ENCODE measurements at regions not wholly inside any gene's neighbourhood (a gene's known extent, or its start where the extent isn't known, plus 50 kb on each side); places are given as distances from the start of the nearest gene placed in this dataset.

- Histone ChIP-seq H2AFZ (ENCODE audit: low read length) (no peak overlapping the region), H2AK5ac (ENCODE audit: low read depth, low read length) (no peak overlapping the region), H4K20me1 (replicated peaks in 1 of 2; ENCODE audit: control insufficient read depth in 1 of 2, insufficient read depth in 2 of 2, low read length in 2 of 2) (no peaks in the 10 kb centered on the region), H3K9ac (replicated peaks in 1 of 4; ENCODE audit: extremely low read depth in 1 of 4, low read depth in 3 of 4, low read length in 3 of 4) (no peak overlapping the region), H2BK120ac (replicated peaks; ENCODE audit: low read depth, low read length) (no peak overlapping the region), H3K36me3 (ENCODE audit: control insufficient read depth in 2 of 4, insufficient read depth in 4 of 4, low read length in 3 of 4) (no peaks in the 10 kb centered on the region), H4K5ac (ENCODE audit: insufficient read length, low read depth, low read length) (no peak overlapping the region), H3K27ac (ENCODE audit: low read depth, low read length) (no peak overlapping the region), H3K9me3 (ENCODE audit: insufficient read depth in 2 of 2, low read depth in 1 of 2, low read length in 1 of 2) (0 out of 4 replicates have a peak, but pooled peaks cover 0 to 4% of the 10 kb centered on the region in 2 experiments), H3K4ac (replicated peaks; ENCODE audit: insufficient read length, low read depth, low read length) (no peak overlapping the region), H3K4me2 (ENCODE audit: insufficient read depth in 1 of 2, low read depth in 2 of 2, low read length in 2 of 2) (no peak overlapping the region), H3K18ac (ENCODE audit: extremely low read depth, low read length) (no peak overlapping the region), H2BK15ac (ENCODE audit: low read length) (no peak overlapping the region), H2BK20ac (ENCODE audit: low read length) (no peak overlapping the region), H2BK5ac (ENCODE audit: low read depth, low read length) (no peak overlapping the region), H3K4me1 (replicated peaks in 1 of 4; ENCODE audit: control insufficient read depth in 3 of 4, insufficient read depth in 4 of 4, low read length in 3 of 4) (peaks cover 0 to 7% (median 3%) of the 10 kb centered on the region in 4 experiments; a peak in 2 of 7 replicates), H3K23ac (ENCODE audit: insufficient read length) (no peak overlapping the region), H3K79me2 (ENCODE audit: control insufficient read depth in 1 of 2, insufficient read depth in 2 of 2, low read length in 2 of 2) (no peaks in the 10 kb centered on the region), H3K4me3 (ENCODE audit: extremely low read depth in 1 of 4, insufficient read depth in 2 of 4, low read depth in 3 of 4, low read length in 4 of 4) (no peak overlapping the region), H3K14ac (ENCODE audit: insufficient read length) (no peak overlapping the region), H3K79me1 (ENCODE audit: low read depth, low read length) (no peaks in the 10 kb centered on the region), H3K23me2 (ENCODE audit: low read depth, low read length) (no peaks in the 10 kb centered on the region), H3K56ac (replicated peaks; ENCODE audit: insufficient read length, low read depth, low read length) (no peak overlapping the region), H4K8ac (ENCODE audit: extremely low read depth, insufficient read depth, low read length) (no peak overlapping the region), H4K91ac (replicated peaks; ENCODE audit: insufficient read length, low read length) (no peak overlapping the region), H2BK12ac (ENCODE audit: low read depth, low read length) (no peak overlapping the region), H3K27me3 (replicated peaks in 1 of 4; ENCODE audit: control insufficient read depth in 3 of 4, extremely low read depth in 1 of 4, insufficient read depth in 3 of 4, low read length in 3 of 4) (no peaks in the 10 kb centered on the region; a peak in 1 of 7 replicates)
- 88% methylated on average over 3 of the region's 3 CpGs; no CpG with 5 or more reads in 1 of the 2 experiments for WGBS, 2 experiments (ENCODE audit: extremely low coverage in 1 of 2, insufficient coverage in 1 of 2, insufficient read length in 1 of 2, insufficient replicate concordance in 2 of 2, low coverage in 1 of 2, low lambda C conversion rate in 2 of 2, missing lambda C conversion rate in 1 of 2)
- CTCF ChIA-PET (ENCODE audit: partially characterized antibody): no interaction called here
- FAIRE-seq (no peak), DNase-seq (ENCODE audit: low read depth in 1 of 2, low spot score in 2 of 2) (no peak)
- POLR2A ChIA-PET (ENCODE audit: partially characterized antibody): no interaction called here
- TF ChIP-seq RNF2 (IDR thresholded peaks at IDR 0.05; ENCODE audit: borderline replicate concordance, low read depth, low read length, missing control alignments, poor library complexity, severe bottlenecking) (no peak), HDAC6 (IDR thresholded peaks at IDR 0.05; ENCODE audit: low read depth, low read length) (no peak)
Observed at GRCh38 chr15:70428211-70428822, 330.6 kb upstream of the TLE3 start.

Data from H1 (cell line).